Body of pancreas (tissue), 4 donors: ENCODE measurements at regions not wholly inside any gene's neighbourhood (a gene's known extent, or its start where the extent isn't known, plus 50 kb on each side); places are given as distances from the start of the nearest gene placed in this dataset.

Experiments used
- CTCF ChIP-seq, 7 experiments: fragments of 450-650 bp in 4 of 7; fragments of 200-600 bp in 3 of 7; sonication (generic) in 3 of 7; IDR thresholded peaks; one replicate each; pipeline ENCODE4 v1.5.1; 2016 to 2019; ENCODE audit warnings: antibody characterized with exemption in 7 of 7
- POLR2A ChIP-seq, 3 donors: fragments of 450-650 bp; IDR thresholded peaks; one replicate each; pipeline ENCODE4 v1.6.1; 2016; ENCODE audit warnings: antibody characterized with exemption in 3 of 3, mild to moderate bottlenecking in 2 of 3

GRCh38 chr7:149599636-149600206 is 102.1 kb upstream of the ZNF746 start:
- TF ChIP-seq CTCF (IDR thresholded peaks at IDR 0.05) (no peak), POLR2A (IDR thresholded peaks at IDR 0.05) (no peak)
